OCI-LY3 (cell line): ENCODE measurements at regions not wholly inside any gene's neighbourhood (a gene's known extent, or its start where the extent isn't known, plus 50 kb on each side); places are given as distances from the start of the nearest gene placed in this dataset.

ENCODE experiments used
- EZH2phosphoT487 ChIP-seq: fragments of 200-600 bp; shearing (Covaris generic); IDR thresholded peaks from 2 replicates; pipeline ENCODE4 v1.6.1; 2018; ENCODE audit warnings: antibody characterized with exemption, mixed run types, low read depth
- TF ChIP-seq, protein P1 (sequence below): fragments of 200-600, 300-600 bp; sonication (generic); IDR thresholded peaks from 2 replicates; pipeline ENCODE4 v1.5.1; 2014; ENCODE audit warnings: antibody characterized with exemption, low read length, low read depth

GRCh38 chr5:98454407-98454806 is 319.1 kb upstream of the RGMB start:
- TF ChIP-seq, protein P1, sequence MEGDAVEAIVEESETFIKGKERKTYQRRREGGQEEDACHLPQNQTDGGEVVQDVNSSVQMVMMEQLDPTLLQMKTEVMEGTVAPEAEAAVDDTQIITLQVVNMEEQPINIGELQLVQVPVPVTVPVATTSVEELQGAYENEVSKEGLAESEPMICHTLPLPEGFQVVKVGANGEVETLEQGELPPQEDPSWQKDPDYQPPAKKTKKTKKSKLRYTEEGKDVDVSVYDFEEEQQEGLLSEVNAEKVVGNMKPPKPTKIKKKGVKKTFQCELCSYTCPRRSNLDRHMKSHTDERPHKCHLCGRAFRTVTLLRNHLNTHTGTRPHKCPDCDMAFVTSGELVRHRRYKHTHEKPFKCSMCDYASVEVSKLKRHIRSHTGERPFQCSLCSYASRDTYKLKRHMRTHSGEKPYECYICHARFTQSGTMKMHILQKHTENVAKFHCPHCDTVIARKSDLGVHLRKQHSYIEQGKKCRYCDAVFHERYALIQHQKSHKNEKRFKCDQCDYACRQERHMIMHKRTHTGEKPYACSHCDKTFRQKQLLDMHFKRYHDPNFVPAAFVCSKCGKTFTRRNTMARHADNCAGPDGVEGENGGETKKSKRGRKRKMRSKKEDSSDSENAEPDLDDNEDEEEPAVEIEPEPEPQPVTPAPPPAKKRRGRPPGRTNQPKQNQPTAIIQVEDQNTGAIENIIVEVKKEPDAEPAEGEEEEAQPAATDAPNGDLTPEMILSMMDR, result no peak
- no peak for TF ChIP-seq EZH2phosphoT487
